CD4-positive, CD25-positive, alpha-beta regulatory T cell (primary cell): ENCODE measurements at regions not wholly inside any gene's neighbourhood (a gene's known extent, or its start where the extent isn't known, plus 50 kb on each side); places are given as distances from the start of the nearest gene placed in this dataset.
"Not testable (repeated sequence)": the region's sequence is repeated elsewhere in the genome, so short reads cannot be mapped to it uniquely, and the experiment has no call there.

ENCODE experiments used
- ATAC-seq, 2 donors: fragments of 150-1000 bp; cut with Tn5 transposase; one replicate each; pipeline ENCODE4 v1.10.0; 2021; ENCODE audit warnings: low read depth in 2 of 2, moderate number of reproducible peaks in 2 of 2, moderate library complexity in 1 of 2
- DNase-seq, 3 donors: peaks; one replicate each; pipeline versions ENCODE4 v3.0.0 to v3.0.0-alpha.2; 2012 to 2022; ENCODE audit warnings: mixed read lengths in 1 of 3
- H3K27ac ChIP-seq: one replicate; pipeline ENCODE4 v1.7.0; 2013; ENCODE audit warnings: mild to moderate bottlenecking, low read length; ENCODE audit not compliant: insufficient read depth, poor library complexity, severe bottlenecking
- H3K27me3 ChIP-seq: one replicate; pipeline ENCODE4 v1.7.0; 2013; ENCODE audit warnings: low read length; ENCODE audit not compliant: control insufficient read depth, insufficient read depth
- H3K36me3 ChIP-seq: one replicate; pipeline ENCODE4 v1.7.0; 2013; ENCODE audit warnings: mild to moderate bottlenecking, low read length, moderate library complexity; ENCODE audit not compliant: control insufficient read depth, insufficient read depth
- H3K4me1 ChIP-seq: 2 replicates; pipeline ENCODE4 v1.7.0; 2013; ENCODE audit warnings: mild to moderate bottlenecking, low read length; ENCODE audit not compliant: insufficient read depth, control insufficient read depth, poor library complexity, severe bottlenecking
- H3K4me3 ChIP-seq: one replicate; pipeline ENCODE4 v1.7.0; 2013; ENCODE audit warnings: low read depth, mild to moderate bottlenecking, low read length, moderate library complexity
- H3K9me3 ChIP-seq, 2 experiments: 1 replicate in 1 of 2; 2 replicates in 1 of 2; pipeline ENCODE4 v1.7.0; 2013; ENCODE audit warnings: low read length in 2 of 2, mild to moderate bottlenecking in 1 of 2, moderate library complexity in 1 of 2; ENCODE audit not compliant: control insufficient read depth in 2 of 2
- H3K27ac Mint-ChIP-seq, 3 donors: one replicate each; pipeline ENCODE4 v1.8.0; 2020 to 2022; ENCODE audit warnings: mild to moderate bottlenecking in 3 of 3, mixed read lengths in 3 of 3, moderate library complexity in 2 of 3
- H3K27me3 Mint-ChIP-seq: one replicate; pipeline ENCODE4 v1.8.0; 2022; ENCODE audit warnings: mild to moderate bottlenecking, mixed read lengths
- H3K36me3 Mint-ChIP-seq: one replicate; pipeline ENCODE4 v1.8.0; 2020; ENCODE audit warnings: mixed read lengths
- H3K4me1 Mint-ChIP-seq, 4 donors: one replicate each; pipeline ENCODE4 v1.8.0; 2020 to 2022; ENCODE audit warnings: mixed read lengths in 4 of 4, mild to moderate bottlenecking in 1 of 4
- H3K4me3 Mint-ChIP-seq, 4 donors: one replicate each; pipeline ENCODE4 v1.8.0; 2020 to 2022; ENCODE audit warnings: mild to moderate bottlenecking in 4 of 4, mixed read lengths in 4 of 4, moderate library complexity in 3 of 4
- H3K9me3 Mint-ChIP-seq, 7 donors: one replicate each; pipeline ENCODE4 v1.8.0; 2020 to 2022; ENCODE audit warnings: mixed read lengths in 7 of 7, mild to moderate bottlenecking in 3 of 7, moderate library complexity in 2 of 7

GRCh38 chr6:51107769-51108203 lies 289.1 kb downstream of the TFAP2B start:
- Histone ChIP-seq H3K4me3 (no peak overlapping the region), H3K27me3 (no peaks in the 10 kb centered on the region), H3K9me3 (no peaks in the 10 kb centered on the region), H3K27ac (no peak overlapping the region), H3K36me3 (no peaks in the 10 kb centered on the region), H3K4me1 (no peaks in the 10 kb centered on the region)
- no peak for ATAC-seq
- no peaks in the 10 kb centered on the region for H3K27me3 Mint-ChIP-seq
- no peak for DNase-seq
- H3K9me3 Mint-ChIP-seq: peaks cover 0 to 8% (median 3%) of the 10 kb centered on the region in 7 donors
- no peak overlapping the region for H3K27ac Mint-ChIP-seq
- H3K36me3 Mint-ChIP-seq: no peaks in the 10 kb centered on the region
- no peaks in the 10 kb centered on the region for H3K4me1 Mint-ChIP-seq
- no peak overlapping the region for H3K4me3 Mint-ChIP-seq

DNA sequence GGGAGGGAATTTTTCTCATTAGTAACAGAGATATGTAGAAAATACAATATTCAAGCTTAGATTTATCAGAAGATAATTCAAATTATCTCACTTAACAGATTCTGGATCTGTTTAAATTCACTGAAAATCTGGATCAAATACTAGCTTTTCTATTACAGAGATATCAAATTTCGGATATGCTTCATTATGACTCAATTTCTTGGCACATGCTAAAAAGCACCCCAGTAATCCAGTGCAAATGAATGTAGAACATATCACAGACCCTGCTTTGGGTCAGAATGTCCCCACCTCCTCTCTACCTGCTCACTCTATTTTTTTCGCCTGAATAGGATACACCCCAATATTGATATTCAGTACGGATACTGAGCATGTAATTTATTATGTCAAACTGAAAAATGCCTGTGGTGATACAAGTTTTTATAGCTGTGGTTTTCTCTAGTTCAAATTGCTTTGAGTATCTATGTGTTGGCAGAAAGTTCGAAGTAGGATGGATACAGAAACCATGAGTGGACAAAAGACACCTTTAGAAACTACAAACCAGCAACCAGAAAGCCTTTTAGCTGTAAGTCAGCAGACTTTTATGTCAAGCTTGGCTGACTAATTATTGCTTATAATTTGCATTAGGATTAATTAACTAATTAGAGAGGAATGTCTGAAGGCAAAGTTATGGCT lies 290.0 kb downstream of the TFAP2B start:
- Histone ChIP-seq H3K4me1 (no peaks in the 10 kb centered on the region), H3K4me3 (no peak overlapping the region), H3K36me3 (no peaks in the 10 kb centered on the region), H3K27me3 (no peaks in the 10 kb centered on the region), H3K27ac (no peak overlapping the region), H3K9me3 (no peaks in the 10 kb centered on the region)
- Mint-ChIP-seq H3K4me1 (no peaks in the 10 kb centered on the region), H3K4me3 (no peak overlapping the region), H3K27ac (no peak overlapping the region), H3K36me3 (no peaks in the 10 kb centered on the region), H3K27me3 (no peaks in the 10 kb centered on the region), H3K9me3 (peaks cover 0 to 8% (median 2%) of the 10 kb centered on the region in 7 donors)
- ATAC-seq (no peak), DNase-seq (no peak)

- H3K27ac Mint-ChIP-seq: no peak overlapping the region
- Histone ChIP-seq H3K4me3 (no peak overlapping the region), H3K36me3 (no peaks in the 10 kb centered on the region), H3K27ac (no peak overlapping the region), H3K4me1 (no peaks in the 10 kb centered on the region), H3K27me3 (no peaks in the 10 kb centered on the region), H3K9me3 (no peaks in the 10 kb centered on the region)
- H3K4me1 Mint-ChIP-seq: no peaks in the 10 kb centered on the region
- H3K4me3 Mint-ChIP-seq: no peak overlapping the region
- no peaks in the 10 kb centered on the region for H3K36me3 Mint-ChIP-seq
- peaks cover 0 to 11% (median 5%) of the 10 kb centered on the region in 7 donors for H3K9me3 Mint-ChIP-seq
- no peaks in the 10 kb centered on the region for H3K27me3 Mint-ChIP-seq
- ATAC-seq (no peak), DNase-seq (no peak)
These were observed 294.1 kb downstream of the TFAP2B start for GRCh38 chr6:51112731-51113130.

DNA sequence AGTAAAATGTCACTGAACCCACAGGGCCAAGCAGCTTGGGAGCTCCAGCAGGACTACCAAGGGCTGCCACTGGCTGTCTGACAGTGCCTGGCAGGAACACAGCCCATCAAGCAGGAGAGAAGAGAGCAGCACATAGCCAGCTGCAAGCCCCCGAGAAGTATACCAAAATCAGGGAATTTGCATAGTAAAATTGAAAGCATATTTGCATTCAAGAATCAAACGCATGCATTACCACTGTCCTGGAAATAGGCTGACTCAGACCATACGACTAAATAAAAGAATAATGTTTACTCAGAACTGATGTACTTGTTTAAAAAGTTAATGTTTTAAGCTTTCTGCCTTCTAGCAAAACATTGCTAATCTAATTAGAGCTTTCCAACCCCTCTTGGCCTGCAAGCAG lies 298.1 kb downstream of the TFAP2B start:
- Mint-ChIP-seq H3K27me3 (no peaks in the 10 kb centered on the region), H3K9me3 (peaks cover 0 to 11% (median 8%) of the 10 kb centered on the region in 7 donors), H3K27ac (no peak overlapping the region), H3K36me3 (no peaks in the 10 kb centered on the region), H3K4me1 (no peaks in the 10 kb centered on the region), H3K4me3 (no peak overlapping the region)
- Histone ChIP-seq H3K9me3 (no peaks in the 10 kb centered on the region), H3K4me3 (no peak overlapping the region), H3K36me3 (no peaks in the 10 kb centered on the region), H3K4me1 (no peaks in the 10 kb centered on the region), H3K27ac (no peak overlapping the region), H3K27me3 (no peaks in the 10 kb centered on the region)
- DNase-seq: no peak
- no peak for ATAC-seq

DNA sequence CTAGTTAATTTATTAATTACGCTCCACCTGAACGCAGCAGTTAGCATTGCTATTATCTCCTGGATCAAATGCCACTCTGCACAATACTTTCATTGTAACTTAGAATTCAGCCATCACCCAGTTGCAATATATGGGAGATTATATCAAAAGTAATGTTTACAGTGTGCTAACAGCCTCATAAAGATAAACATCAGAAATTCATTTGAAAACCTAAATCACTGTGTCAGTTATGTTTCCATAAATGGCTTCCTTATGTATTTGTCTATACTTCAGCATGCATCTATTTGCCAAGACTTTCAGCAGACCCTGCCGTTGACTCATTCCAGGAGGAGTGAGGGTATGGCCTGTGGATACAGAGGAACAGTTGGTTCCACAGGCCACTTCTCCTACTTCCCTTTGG lies 300.1 kb downstream of the TFAP2B start:
- Mint-ChIP-seq H3K27ac (no peak overlapping the region), H3K27me3 (no peaks in the 10 kb centered on the region), H3K4me3 (no peak overlapping the region), H3K9me3 (peaks cover 0 to 16% (median 9%) of the 10 kb centered on the region in 7 donors), H3K4me1 (no peaks in the 10 kb centered on the region), H3K36me3 (no peaks in the 10 kb centered on the region)
- H3K4me1 ChIP-seq: no peaks in the 10 kb centered on the region
- no peaks in the 10 kb centered on the region for H3K9me3 ChIP-seq
- H3K4me3 ChIP-seq: no peak overlapping the region
- no peaks in the 10 kb centered on the region for H3K27me3 ChIP-seq
- DNase-seq (no peak), ATAC-seq (no peak)
- H3K36me3 ChIP-seq: no peaks in the 10 kb centered on the region
- no peak overlapping the region for H3K27ac ChIP-seq

DNA sequence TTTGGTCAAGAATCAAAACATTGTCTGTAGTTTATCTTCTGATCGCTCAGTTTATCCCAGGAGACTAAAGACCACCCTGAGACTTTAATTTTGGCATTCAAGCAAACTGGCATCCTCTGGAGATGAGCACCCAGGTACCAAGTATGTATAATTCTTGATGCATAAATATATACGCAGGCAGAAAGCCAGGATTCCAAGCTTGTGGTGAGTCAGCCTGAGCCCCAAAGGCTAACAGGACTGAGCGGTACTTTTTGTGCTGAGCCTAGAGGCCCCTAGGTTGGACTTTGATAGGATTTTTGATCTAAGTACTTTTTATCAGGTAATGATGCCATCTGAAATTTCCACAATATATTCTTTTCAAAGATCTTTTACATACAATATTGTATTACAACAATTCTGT lies 301.3 kb downstream of the TFAP2B start:
- Histone ChIP-seq H3K27me3 (no peaks in the 10 kb centered on the region), H3K9me3 (no peaks in the 10 kb centered on the region), H3K27ac (no peak overlapping the region), H3K4me3 (no peak overlapping the region), H3K36me3 (no peaks in the 10 kb centered on the region), H3K4me1 (no peaks in the 10 kb centered on the region)
- H3K27ac Mint-ChIP-seq: no peak overlapping the region
- no peaks in the 10 kb centered on the region for H3K36me3 Mint-ChIP-seq
- no peaks in the 10 kb centered on the region for H3K27me3 Mint-ChIP-seq
- H3K9me3 Mint-ChIP-seq: peaks cover 0 to 16% (median 6%) of the 10 kb centered on the region in 7 donors
- DNase-seq (no peak), ATAC-seq (no peak)
- H3K4me3 Mint-ChIP-seq: no peak overlapping the region
- H3K4me1 Mint-ChIP-seq: no peaks in the 10 kb centered on the region

DNA sequence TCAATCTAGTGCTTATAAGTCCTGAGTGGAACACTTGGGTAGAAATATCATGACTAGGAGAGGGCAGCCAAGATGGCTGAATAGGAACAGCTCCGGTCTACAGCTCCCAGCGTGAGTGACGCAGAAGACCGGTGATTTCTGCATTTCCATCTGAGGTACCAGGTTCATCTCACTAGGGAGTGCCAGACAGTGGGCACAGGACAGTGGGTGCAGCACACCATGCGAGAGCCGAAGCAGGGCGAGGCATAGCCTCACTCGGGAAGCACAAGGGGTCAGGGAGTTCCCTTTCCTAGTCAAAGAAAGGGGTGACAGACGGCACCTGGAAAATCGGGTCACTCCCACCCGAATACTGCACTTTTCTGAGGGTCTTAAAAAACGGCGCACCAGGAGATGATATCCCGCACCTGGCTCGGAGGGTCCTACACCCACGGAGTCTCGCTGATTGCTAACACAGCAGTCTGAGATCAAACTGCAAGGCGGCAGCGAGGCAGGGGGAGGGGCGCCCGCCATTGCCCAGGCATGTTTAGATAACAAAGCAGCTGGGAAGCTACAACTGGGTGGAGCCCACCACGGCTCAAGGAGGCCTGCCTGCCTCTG lies 302.8 kb downstream of the TFAP2B start:
- peaks cover 0 to 12% (median 6%) of the 10 kb centered on the region in 7 donors for H3K9me3 Mint-ChIP-seq
- not testable (repeated sequence) for H3K27me3 ChIP-seq, H3K27ac ChIP-seq, H3K4me1 Mint-ChIP-seq, H3K4me1 ChIP-seq, H3K27me3 Mint-ChIP-seq, H3K4me3 ChIP-seq, H3K36me3 ChIP-seq, H3K27ac Mint-ChIP-seq, DNase-seq, ATAC-seq, H3K4me3 Mint-ChIP-seq, H3K36me3 Mint-ChIP-seq, H3K9me3 ChIP-seq

DNA sequence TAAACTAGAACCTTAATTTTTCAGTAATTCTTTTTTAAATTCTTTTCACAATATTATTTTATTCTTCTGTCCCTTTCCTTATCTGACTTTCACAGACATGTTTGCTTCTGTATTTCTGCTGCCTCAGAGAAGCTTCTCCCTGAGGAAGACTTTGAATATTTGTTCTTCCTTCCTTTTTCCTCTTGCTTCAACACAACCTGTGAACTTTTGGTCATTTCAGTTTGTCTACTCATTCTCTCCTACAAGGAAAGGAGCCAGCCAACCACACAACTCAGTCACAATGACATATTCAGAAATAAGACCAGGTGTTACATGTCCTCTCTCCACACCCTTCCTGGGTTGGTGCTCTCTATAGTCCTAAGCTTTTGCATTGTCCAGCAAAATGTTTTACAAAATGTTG lies 310.4 kb downstream of the TFAP2B start:
- no peak overlapping the region for H3K27ac Mint-ChIP-seq
- H3K9me3 Mint-ChIP-seq: peaks cover 0 to 14% (median 4%) of the 10 kb centered on the region in 7 donors
- no peaks in the 10 kb centered on the region for H3K4me1 ChIP-seq
- no peak overlapping the region for H3K4me3 Mint-ChIP-seq
- H3K4me1 Mint-ChIP-seq: no peaks in the 10 kb centered on the region
- no peak for DNase-seq
- no peaks in the 10 kb centered on the region for H3K27me3 Mint-ChIP-seq
- no peak overlapping the region for H3K27ac ChIP-seq
- H3K36me3 Mint-ChIP-seq: no peaks in the 10 kb centered on the region
- no peak for ATAC-seq
- H3K27me3 ChIP-seq: no peaks in the 10 kb centered on the region
- H3K9me3 ChIP-seq: no peaks in the 10 kb centered on the region
- H3K4me3 ChIP-seq: no peak overlapping the region
- no peaks in the 10 kb centered on the region for H3K36me3 ChIP-seq
